Esophagus muscularis mucosa (tissue), 4 donors: ENCODE measurements at regions not wholly inside any gene's neighbourhood (a gene's known extent, or its start where the extent isn't known, plus 50 kb on each side); places are given as distances from the start of the nearest gene placed in this dataset.

ENCODE experiments used
- DNase-seq: peaks from one replicate; pipeline ENCODE4 v3.0.0-alpha.2; 2017; ENCODE audit errors: extremely low spot score
- H3K27ac ChIP-seq, 4 donors: fragments of 200-600 bp; sonication (generic); replicated peaks in 1 of 4; 1 replicate in 3 of 4; 2 replicates in 1 of 4; pipeline ENCODE4 v1.5.1; 2016 to 2019; ENCODE audit warnings: mild to moderate bottlenecking in 1 of 4
- H3K27me3 ChIP-seq, 4 donors: fragments of 200-600 bp; sonication (generic); one replicate each; pipeline versions ENCODE4 v1.5.1 to v1.6.0; 2016 to 2019
- H3K36me3 ChIP-seq, 4 donors: fragments of 200-600 bp; sonication (generic); one replicate each; pipeline ENCODE4 v1.5.1; 2016 to 2019
- H3K4me1 ChIP-seq, 4 donors: fragments of 200-600 bp; sonication (generic); one replicate each; pipeline ENCODE4 v1.5.1; 2016 to 2019
- H3K4me3 ChIP-seq, 4 donors: fragments of 200-600 bp; sonication (generic); 1 replicate in 2 of 4; 2 replicates in 2 of 4; pipeline ENCODE4 v1.5.1; 2016 to 2019; ENCODE audit warnings: mild to moderate bottlenecking in 4 of 4, moderate library complexity in 1 of 4
- H3K9me3 ChIP-seq, 4 donors: fragments of 200-600 bp; sonication (generic); 1 replicate in 3 of 4; 2 replicates in 1 of 4; pipeline ENCODE4 v1.5.1; 2016 to 2019
- CTCF ChIP-seq, 3 experiments: fragments of 200-600 bp in 2 of 3; fragments of 450-650 bp in 1 of 3; sonication (generic) in 2 of 3; IDR thresholded peaks; one replicate each; pipeline ENCODE4 v1.5.1; 2017 to 2019; ENCODE audit warnings: antibody characterized with exemption in 3 of 3, mild to moderate bottlenecking in 2 of 3, moderate library complexity in 1 of 3
- EP300 ChIP-seq: sonication (generic); formaldehyde crosslinking; IDR thresholded peaks from one replicate; pipeline ENCODE4 v1.6.1; 2017; ENCODE audit warnings: antibody characterized with exemption
- POLR2A ChIP-seq: fragments of 450-650 bp; IDR thresholded peaks from one replicate; pipeline ENCODE4 v1.6.1; 2017; ENCODE audit warnings: antibody characterized with exemption, moderate library complexity, mild to moderate bottlenecking, low read depth
- POLR2AphosphoS5 ChIP-seq, 2 donors: sonication (generic); formaldehyde crosslinking; IDR thresholded peaks; one replicate each; pipeline ENCODE4 v1.6.1; 2017; ENCODE audit warnings: antibody characterized with exemption in 2 of 2
- WGBS: methylation state at CpG from one replicate; pipeline ENCODE4 v1.1.5; 2018; 5-methylcytosine and 5-hydroxymethylcytosine counted together
- intact Hi-C: fragments of 100-400 bp; cut with DNase I; formaldehyde crosslinking; loops from one replicate; pipeline ENCODE4 v1.15.1; 2023

DNA sequence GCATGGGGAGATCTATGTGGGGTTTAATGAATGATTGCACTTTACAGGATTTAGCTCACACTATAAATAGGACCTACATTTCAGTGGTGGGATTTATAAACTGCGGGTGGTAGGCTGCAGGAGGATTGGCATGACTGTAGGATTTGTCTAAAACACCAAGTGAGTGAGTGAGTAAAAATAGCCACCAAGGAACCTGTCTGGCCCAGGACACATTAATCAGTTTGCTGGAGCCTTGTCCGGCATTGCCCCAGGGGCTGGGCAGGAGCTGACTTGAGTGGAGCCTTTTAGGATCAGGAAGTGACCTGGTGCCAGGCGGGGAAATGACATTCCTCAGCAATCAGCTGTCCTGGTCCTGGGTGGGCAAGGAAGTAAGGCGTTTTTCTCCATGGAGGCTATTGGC, 193.9 kb upstream of the ADRA1D start:
- Histone ChIP-seq H3K27me3 (peaks cover 0 to 7% (median 0%) of the 10 kb centered on the region in 4 donors), H3K36me3 (no peaks in the 10 kb centered on the region), H3K4me3 (no peak overlapping the region), H3K27ac (no peak overlapping the region), H3K9me3 (no peaks in the 10 kb centered on the region), H3K4me1 (no peaks in the 10 kb centered on the region)
- DNase-seq: no peak
- TF ChIP-seq POLR2AphosphoS5 (IDR thresholded peaks at IDR 0.05) (no peak), CTCF (IDR thresholded peaks at IDR 0.05) (no peak), EP300 (no peak), POLR2A (no peak)
- intact Hi-C loops: no loop called here
- 74% methylated on average over 4 of the region's 4 CpGs for WGBS

DNA sequence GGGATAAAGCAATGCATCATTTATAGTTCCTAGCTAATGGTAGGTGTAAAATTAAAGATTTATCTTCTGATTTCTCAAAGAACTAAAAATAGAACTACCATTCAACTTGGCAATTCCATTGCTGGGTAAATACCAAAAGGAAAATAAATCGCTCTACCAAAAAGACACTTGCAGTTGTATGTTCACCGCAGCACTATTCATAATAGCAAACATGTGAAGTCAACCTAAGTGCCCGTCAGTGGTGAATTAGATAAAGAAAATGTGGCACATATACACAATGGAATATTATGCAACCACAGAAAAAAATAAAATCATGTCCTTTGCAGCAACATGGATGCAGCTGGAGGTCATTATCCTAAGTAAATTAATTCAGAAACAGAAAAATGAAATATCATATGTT, 192.8 kb upstream of the ADRA1D start:
- H3K4me1 ChIP-seq: no peaks in the 10 kb centered on the region
- 87% methylated on average over 3 of the region's 3 CpGs for WGBS
- TF ChIP-seq POLR2A (no peak), POLR2AphosphoS5 (IDR thresholded peaks at IDR 0.05) (no peak), CTCF (IDR thresholded peaks at IDR 0.05) (no peak), EP300 (no peak)
- intact Hi-C loops: no loop called here
- no peaks in the 10 kb centered on the region for H3K9me3 ChIP-seq
- DNase-seq: no peak
- H3K27me3 ChIP-seq: peaks cover 0 to 7% (median 0%) of the 10 kb centered on the region in 4 donors
- no peaks in the 10 kb centered on the region for H3K36me3 ChIP-seq
- no peak overlapping the region for H3K4me3 ChIP-seq
- no peak overlapping the region for H3K27ac ChIP-seq

GRCh38 chr20:4441191-4441590, 192.1 kb upstream of the ADRA1D start:
- WGBS: 100% methylated on average over 1 of the region's 2 CpGs
- intact Hi-C loops: no loop called here
- TF ChIP-seq CTCF (IDR thresholded peaks at IDR 0.05) (no peak), EP300 (no peak), POLR2AphosphoS5 (IDR thresholded peaks at IDR 0.05) (no peak), POLR2A (no peak)
- no peak overlapping the region for H3K27ac ChIP-seq
- H3K4me1 ChIP-seq: no peaks in the 10 kb centered on the region
- H3K9me3 ChIP-seq: no peaks in the 10 kb centered on the region
- H3K36me3 ChIP-seq: no peaks in the 10 kb centered on the region
- H3K4me3 ChIP-seq: no peak overlapping the region
- H3K27me3 ChIP-seq: peaks cover 0 to 7% (median 0%) of the 10 kb centered on the region in 4 donors
- DNase-seq: no peak

- WGBS: 63% methylated on average over 5 of the region's 5 CpGs
- no peaks in the 10 kb centered on the region for H3K27me3 ChIP-seq
- intact Hi-C loops: no loop called here
- H3K4me3 ChIP-seq: no peak overlapping the region
- H3K27ac ChIP-seq: no peak overlapping the region
- no peak for DNase-seq
- no peaks in the 10 kb centered on the region for H3K36me3 ChIP-seq
- TF ChIP-seq EP300 (no peak), POLR2AphosphoS5 (IDR thresholded peaks at IDR 0.05) (no peak)
- no peaks in the 10 kb centered on the region for H3K4me1 ChIP-seq
- H3K9me3 ChIP-seq: no peaks in the 10 kb centered on the region
These were observed 190.4 kb upstream of the ADRA1D start for GRCh38 chr20:4439461-4439860.

DNA sequence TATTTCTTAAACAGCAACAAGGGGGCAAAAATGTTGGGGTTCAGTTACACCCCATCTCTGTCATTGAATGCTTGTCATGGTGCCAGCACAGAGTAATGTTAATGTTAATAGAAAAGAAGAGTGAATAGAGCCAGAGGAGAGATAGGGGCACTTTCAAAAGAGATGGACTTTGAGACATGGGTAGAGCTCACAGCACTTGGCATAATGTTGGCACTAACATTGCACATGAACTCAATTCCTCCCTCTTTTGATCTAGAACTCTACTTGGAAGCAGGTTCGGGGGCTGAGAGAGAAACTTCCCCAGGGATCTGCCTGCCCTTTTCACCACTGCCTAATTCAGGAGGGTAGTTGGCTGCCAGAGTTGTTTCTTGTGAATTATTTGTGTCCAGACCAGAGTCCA, 188.0 kb upstream of the ADRA1D start:
- Histone ChIP-seq H3K27ac (no peak overlapping the region), H3K4me1 (no peaks in the 10 kb centered on the region), H3K27me3 (no peaks in the 10 kb centered on the region), H3K9me3 (no peaks in the 10 kb centered on the region), H3K36me3 (no peaks in the 10 kb centered on the region), H3K4me3 (no peak overlapping the region)
- intact Hi-C loops: no loop called here
- no peak for TF ChIP-seq EP300
- no peak for TF ChIP-seq CTCF (IDR thresholded peaks at IDR 0.05)
- no peak for TF ChIP-seq POLR2AphosphoS5 (IDR thresholded peaks at IDR 0.05)
- TF ChIP-seq POLR2A: no peak
- no peak for DNase-seq
- 84% methylated on average over 1 of the region's 1 CpG for WGBS
